ENCODE measurements at regions not wholly inside any gene's neighbourhood (a gene's known extent, or its start where the extent isn't known, plus 50 kb on each side); places are given as distances from the start of the nearest gene placed in this dataset.

GRCh38 chr21:20538039-20538658 is 460.1 kb upstream of the NCAM2 start:
- Histone ChIP-seq H3K4me1 (no peaks in the 10 kb centered on the region), H3K27me3 (no peaks in the 10 kb centered on the region), H3K36me3 (no peaks in the 10 kb centered on the region), H3K27ac (no peak overlapping the region), H3K4me3 (no peak overlapping the region), H3K9me3 (no peaks in the 10 kb centered on the region)
- 92% methylated on average over 5 of the region's 5 CpGs for WGBS
- peak in 1 of 2 donors; percentile 45 for DNase-seq (ENCODE audit: low spot score in 2 of 2)
- TF ChIP-seq POLR2A (IDR thresholded peaks at IDR 0.05) (no peak), EP300 (IDR thresholded peaks at IDR 0.05) (no peak), POLR2AphosphoS5 (IDR thresholded peaks at IDR 0.05) (no peak), CTCF (IDR thresholded peaks at IDR 0.05) (no peak)

- 85% methylated on average over 10 of the region's 10 CpGs for WGBS
- no peak for TF ChIP-seq CTCF (IDR thresholded peaks at IDR 0.05)
- no peak for TF ChIP-seq POLR2A (IDR thresholded peaks at IDR 0.05)
- TF ChIP-seq POLR2AphosphoS5 (IDR thresholded peaks at IDR 0.05): no peak
- no peak for TF ChIP-seq EP300 (IDR thresholded peaks at IDR 0.05)
Measured at GRCh38 chr21:20545454-20545853, 452.8 kb upstream of the NCAM2 start.

GRCh38 chr21:20551939-20552338 is 446.3 kb upstream of the NCAM2 start:
- 76% methylated on average over 1 of the region's 1 CpG for WGBS
- no peaks in the 10 kb centered on the region for H3K36me3 ChIP-seq
- no peaks in the 10 kb centered on the region for H3K9me3 ChIP-seq
- no peak for TF ChIP-seq POLR2AphosphoS5 (IDR thresholded peaks at IDR 0.05)
- TF ChIP-seq POLR2A (IDR thresholded peaks at IDR 0.05): no peak
- TF ChIP-seq CTCF (IDR thresholded peaks at IDR 0.05): no peak
- TF ChIP-seq EP300 (IDR thresholded peaks at IDR 0.05): no peak
- H3K4me1 ChIP-seq: no peaks in the 10 kb centered on the region
- DNase-seq (ENCODE audit: low spot score in 2 of 2): no peak
- H3K27me3 ChIP-seq: no peaks in the 10 kb centered on the region
- H3K4me3 ChIP-seq: no peak overlapping the region
- H3K27ac ChIP-seq: no peak overlapping the region

More at GRCh38 chr21:20545454-20545853, 452.8 kb upstream of the NCAM2 start:
- H3K4me3 ChIP-seq: no peak overlapping the region
- DNase-seq (ENCODE audit: low spot score in 2 of 2): no peak
- no peaks in the 10 kb centered on the region for H3K27me3 ChIP-seq
- H3K27ac ChIP-seq: no peak overlapping the region
- no peaks in the 10 kb centered on the region for H3K9me3 ChIP-seq
- H3K36me3 ChIP-seq: no peaks in the 10 kb centered on the region
- no peaks in the 10 kb centered on the region for H3K4me1 ChIP-seq

GRCh38 chr21:20554785-20555184 is 443.4 kb upstream of the NCAM2 start:
- Histone ChIP-seq H3K36me3 (no peaks in the 10 kb centered on the region), H3K4me3 (no peak overlapping the region), H3K27ac (no peak overlapping the region), H3K9me3 (no peaks in the 10 kb centered on the region), H3K4me1 (no peaks in the 10 kb centered on the region), H3K27me3 (no peaks in the 10 kb centered on the region)
- TF ChIP-seq POLR2A (IDR thresholded peaks at IDR 0.05) (no peak), CTCF (IDR thresholded peaks at IDR 0.05) (no peak), POLR2AphosphoS5 (IDR thresholded peaks at IDR 0.05) (no peak), EP300 (IDR thresholded peaks at IDR 0.05) (no peak)
- 75% methylated on average over 3 of the region's 3 CpGs for WGBS
- DNase-seq (ENCODE audit: low spot score in 2 of 2): no peak

GRCh38 chr21:20570824-20571232 is 427.4 kb upstream of the NCAM2 start:
- no peaks in the 10 kb centered on the region for H3K36me3 ChIP-seq
- no peak overlapping the region for H3K4me3 ChIP-seq
- TF ChIP-seq POLR2AphosphoS5 (IDR thresholded peaks at IDR 0.05) (no peak), CTCF (IDR thresholded peaks at IDR 0.05) (no peak), EP300 (IDR thresholded peaks at IDR 0.05) (no peak), POLR2A (IDR thresholded peaks at IDR 0.05) (no peak)
- H3K9me3 ChIP-seq: no peaks in the 10 kb centered on the region
- no peaks in the 10 kb centered on the region for H3K4me1 ChIP-seq
- 28% methylated on average over 2 of the region's 2 CpGs for WGBS
- DNase-seq (ENCODE audit: low spot score in 2 of 2): no peak
- H3K27ac ChIP-seq: no peak overlapping the region
- no peaks in the 10 kb centered on the region for H3K27me3 ChIP-seq
